ENCODE measurements at regions not wholly inside any gene's neighbourhood (a gene's known extent, or its start where the extent isn't known, plus 50 kb on each side); places are given as distances from the start of the nearest gene placed in this dataset.

DNA sequence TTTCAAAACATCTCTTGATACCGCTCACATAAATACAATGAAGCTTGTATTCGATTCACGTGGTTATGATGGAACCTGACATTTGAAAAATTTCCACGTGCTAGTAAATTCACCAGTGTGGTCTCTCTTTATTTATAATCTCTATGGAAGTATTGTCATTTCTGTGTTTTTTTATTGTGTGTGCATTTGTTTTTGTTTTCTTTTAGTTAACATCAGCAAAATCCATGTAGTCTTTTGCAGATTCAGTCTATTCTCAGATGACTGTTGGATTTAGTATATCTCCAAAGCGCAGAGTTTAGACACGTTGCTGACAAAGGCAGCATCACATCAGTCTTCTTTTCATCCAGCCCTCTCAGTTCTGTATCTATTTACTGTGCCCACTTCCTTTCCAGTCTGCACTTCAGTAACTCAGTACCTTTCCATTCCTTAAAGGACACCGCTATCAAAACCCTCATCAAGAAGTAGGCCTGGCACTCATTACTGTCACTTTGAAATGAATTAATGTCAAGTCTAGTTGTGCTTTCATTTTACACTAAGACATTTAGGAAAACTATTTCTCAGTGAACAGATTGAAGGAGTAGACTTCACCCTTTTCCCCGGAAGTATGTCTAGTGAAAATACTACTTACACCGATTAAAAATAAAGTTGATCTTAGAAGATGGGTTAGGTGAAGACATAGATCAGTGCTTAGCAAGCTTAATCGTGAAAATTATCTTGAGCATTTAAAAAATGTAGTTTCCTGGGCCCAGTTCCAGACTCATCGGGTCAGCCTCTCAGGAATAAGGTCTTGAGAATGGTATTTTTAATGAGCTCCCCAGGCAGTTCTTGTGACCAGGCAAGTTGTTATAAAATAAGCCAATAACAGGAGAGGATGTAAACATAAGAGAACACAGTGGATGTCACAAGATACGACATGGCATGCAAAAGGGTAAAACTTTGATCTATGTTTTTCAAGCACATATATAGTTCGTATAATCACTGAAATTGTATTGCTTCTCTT lies 506.8 kb upstream of the ZEB2 start:
- peak; percentile 58 for DNase-seq (ENCODE audit: low read depth)
- H3K4me3 ChIP-seq (ENCODE audit: low read length): no peak overlapping the region
- TF ChIP-seq, protein P1, sequence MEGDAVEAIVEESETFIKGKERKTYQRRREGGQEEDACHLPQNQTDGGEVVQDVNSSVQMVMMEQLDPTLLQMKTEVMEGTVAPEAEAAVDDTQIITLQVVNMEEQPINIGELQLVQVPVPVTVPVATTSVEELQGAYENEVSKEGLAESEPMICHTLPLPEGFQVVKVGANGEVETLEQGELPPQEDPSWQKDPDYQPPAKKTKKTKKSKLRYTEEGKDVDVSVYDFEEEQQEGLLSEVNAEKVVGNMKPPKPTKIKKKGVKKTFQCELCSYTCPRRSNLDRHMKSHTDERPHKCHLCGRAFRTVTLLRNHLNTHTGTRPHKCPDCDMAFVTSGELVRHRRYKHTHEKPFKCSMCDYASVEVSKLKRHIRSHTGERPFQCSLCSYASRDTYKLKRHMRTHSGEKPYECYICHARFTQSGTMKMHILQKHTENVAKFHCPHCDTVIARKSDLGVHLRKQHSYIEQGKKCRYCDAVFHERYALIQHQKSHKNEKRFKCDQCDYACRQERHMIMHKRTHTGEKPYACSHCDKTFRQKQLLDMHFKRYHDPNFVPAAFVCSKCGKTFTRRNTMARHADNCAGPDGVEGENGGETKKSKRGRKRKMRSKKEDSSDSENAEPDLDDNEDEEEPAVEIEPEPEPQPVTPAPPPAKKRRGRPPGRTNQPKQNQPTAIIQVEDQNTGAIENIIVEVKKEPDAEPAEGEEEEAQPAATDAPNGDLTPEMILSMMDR (conservative IDR thresholded peaks at IDR 0.05; ENCODE audit: low read length): no peak

DNA sequence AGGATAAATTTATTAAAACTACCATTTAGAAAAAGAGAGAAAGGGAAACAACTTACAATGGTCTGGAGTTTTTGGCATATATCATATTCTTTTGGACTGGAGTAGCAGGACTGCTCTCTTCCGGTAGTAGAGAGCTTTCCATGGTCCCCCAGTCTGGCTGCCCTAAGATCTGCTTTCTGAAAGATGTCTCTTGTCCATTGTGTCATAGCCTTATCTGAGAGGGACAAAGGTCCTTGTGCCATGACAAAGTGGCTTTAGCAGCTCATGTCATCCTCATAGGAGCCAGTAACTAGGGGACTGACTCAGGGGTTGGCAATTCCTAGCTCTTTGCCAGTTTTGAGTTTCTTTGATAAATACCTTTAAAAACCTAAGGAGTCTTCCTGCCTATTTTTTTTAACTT lies 505.5 kb upstream of the ZEB2 start:
- no peak for DNase-seq (ENCODE audit: low read depth)
- no peak overlapping the region for H3K4me3 ChIP-seq (ENCODE audit: low read length)
- TF ChIP-seq, protein P1 (conservative IDR thresholded peaks at IDR 0.05; ENCODE audit: low read length): no peak

DNA sequence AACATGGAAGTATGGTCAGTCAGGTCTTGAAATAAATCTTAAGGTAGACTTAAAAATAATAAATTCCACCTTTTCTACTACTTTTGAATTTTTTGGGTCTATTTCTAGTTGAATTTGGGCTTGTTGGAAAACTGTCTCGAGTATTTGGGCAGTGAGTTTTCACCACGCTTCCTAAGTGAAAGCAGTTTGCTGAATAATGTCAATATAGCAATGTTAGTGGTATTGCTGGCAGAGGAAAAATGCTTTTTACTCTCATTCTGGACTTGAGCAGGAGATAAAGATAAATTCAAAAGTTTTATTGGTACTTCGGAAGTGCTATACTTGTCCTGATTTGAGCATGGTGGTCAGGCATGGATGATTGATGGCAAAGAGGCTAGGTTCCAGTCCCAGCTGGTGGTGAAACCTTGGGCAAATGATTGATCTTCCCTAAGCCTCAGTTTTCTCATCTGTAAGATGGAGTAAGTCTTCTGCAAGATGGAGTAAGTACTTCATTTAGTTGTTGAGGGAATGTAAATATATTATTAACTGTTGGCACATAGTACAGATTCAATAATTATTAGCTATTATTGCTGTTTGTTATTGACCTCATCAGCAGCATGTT lies 503.5 kb upstream of the ZEB2 start:
- no peak overlapping the region for H3K4me3 ChIP-seq (ENCODE audit: low read length)
- no peak for DNase-seq (ENCODE audit: low read depth)
- TF ChIP-seq, protein P1 (conservative IDR thresholded peaks at IDR 0.05; ENCODE audit: low read length): no peak

DNA sequence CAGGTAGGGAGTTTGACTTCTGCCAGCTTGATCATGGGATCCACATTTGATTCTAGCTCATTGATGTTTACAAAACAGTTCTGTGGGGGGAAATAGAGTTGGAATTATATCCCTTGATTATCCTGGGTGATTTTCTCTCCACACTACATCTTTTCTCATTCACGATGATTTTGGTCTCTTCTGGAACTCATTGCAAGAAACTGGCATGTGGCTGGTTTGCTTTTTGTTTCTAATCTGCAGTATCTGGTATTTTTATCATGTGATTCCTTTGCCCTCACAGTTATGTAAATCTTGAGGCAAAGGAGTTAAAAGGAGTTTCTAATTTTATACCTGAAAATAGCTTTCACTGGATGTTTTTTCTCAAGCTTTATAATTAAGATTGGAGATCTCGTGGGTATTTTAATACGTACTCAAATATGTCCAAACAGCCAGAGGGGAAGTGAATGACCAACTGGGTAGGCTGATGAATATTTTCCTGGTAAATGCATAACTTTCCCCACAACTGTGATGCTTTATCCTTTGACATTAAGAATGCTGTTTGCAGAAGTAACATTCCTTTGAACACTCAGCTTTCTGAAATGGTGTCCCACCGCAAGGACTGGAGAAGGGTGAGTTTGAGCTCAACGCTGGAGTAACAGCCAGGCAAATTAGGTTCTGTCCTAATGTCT lies 502.9 kb upstream of the ZEB2 start:
- TF ChIP-seq, protein P1 (conservative IDR thresholded peaks at IDR 0.05; ENCODE audit: low read length): no peak
- DNase-seq (ENCODE audit: low read depth): peak; percentile 68
- no peak overlapping the region for H3K4me3 ChIP-seq (ENCODE audit: low read length)

DNA sequence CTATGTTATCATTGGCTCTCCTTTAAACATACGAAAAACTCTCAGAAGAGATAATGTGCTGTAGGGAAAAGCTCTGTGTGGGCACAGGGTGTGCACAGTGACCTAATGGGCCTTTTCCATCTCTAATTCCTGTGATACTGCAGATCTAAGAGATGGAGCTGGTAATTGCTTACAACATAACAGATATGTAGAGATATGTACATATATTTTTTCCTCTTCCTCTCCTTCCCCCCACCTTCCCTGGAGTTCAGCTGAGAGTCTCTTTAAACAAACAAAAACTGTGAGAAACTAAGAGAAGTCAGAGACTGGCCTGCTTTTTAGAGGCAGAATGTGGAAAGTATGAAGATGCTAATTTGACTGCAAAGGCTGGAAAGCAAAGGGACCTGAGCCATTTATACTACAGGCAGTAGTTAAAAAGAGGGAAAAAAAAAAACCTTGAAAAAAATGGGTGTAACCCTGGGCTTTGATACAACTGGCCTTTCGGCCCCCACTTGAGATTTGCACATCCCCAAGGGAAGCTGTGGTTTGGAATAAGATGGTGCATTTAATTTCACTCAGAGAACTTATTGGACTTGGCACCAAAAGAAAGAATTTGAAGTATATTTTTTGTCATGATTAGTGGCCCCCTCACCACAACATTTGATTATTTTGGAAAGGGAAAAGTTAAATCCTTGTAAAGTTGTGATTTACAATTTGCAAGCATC lies 502.2 kb upstream of the ZEB2 start:
- TF ChIP-seq, protein P1 (conservative IDR thresholded peaks at IDR 0.05; ENCODE audit: low read length): no peak
- H3K4me3 ChIP-seq (ENCODE audit: low read length): no peak overlapping the region
- DNase-seq (ENCODE audit: low read depth): peak; percentile 9

DNA sequence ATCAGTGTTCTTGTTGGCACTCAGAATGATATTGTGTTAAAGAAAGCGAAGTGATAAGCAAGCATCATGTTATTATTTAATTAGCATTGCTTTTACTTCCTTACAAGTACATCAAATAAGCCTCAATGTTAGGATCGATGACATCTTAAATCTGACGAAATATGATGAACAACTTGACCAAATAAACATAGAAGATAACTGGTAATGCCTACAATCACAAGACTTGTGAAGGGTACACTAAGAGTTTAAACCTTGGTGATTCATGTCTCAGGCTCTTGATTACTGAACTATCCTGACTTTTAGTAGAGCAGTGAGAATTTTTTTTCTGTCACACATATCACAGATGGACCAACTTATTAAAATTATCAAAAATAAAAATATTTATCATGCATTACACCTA lies 500.8 kb upstream of the ZEB2 start:
- TF ChIP-seq, protein P1 (conservative IDR thresholded peaks at IDR 0.05; ENCODE audit: low read length): no peak
- DNase-seq (ENCODE audit: low read depth): no peak
- no peak overlapping the region for H3K4me3 ChIP-seq (ENCODE audit: low read length)
